ENCODE measurements at regions not wholly inside any gene's neighbourhood (a gene's known extent, or its start where the extent isn't known, plus 50 kb on each side); places are given as distances from the start of the nearest gene placed in this dataset.

GRCh38 chr15:93758824-93759223 is 472.5 kb upstream of the MCTP2 start:
- no peak for TF ChIP-seq POLR2A (IDR thresholded peaks at IDR 0.05)
- no peak for TF ChIP-seq CTCF (IDR thresholded peaks at IDR 0.05)
